GM19351 (cell line): ENCODE measurements at regions not wholly inside any gene's neighbourhood (a gene's known extent, or its start where the extent isn't known, plus 50 kb on each side); places are given as distances from the start of the nearest gene placed in this dataset.

Experiments used
- ATAC-seq: cut with Tn5 transposase; IDR thresholded peaks from one replicate; pipeline ENCODE4 v1.9.1; 2021; ENCODE audit warnings: mild to moderate bottlenecking, moderate library complexity; ENCODE audit not compliant: unreplicated experiment

DNA sequence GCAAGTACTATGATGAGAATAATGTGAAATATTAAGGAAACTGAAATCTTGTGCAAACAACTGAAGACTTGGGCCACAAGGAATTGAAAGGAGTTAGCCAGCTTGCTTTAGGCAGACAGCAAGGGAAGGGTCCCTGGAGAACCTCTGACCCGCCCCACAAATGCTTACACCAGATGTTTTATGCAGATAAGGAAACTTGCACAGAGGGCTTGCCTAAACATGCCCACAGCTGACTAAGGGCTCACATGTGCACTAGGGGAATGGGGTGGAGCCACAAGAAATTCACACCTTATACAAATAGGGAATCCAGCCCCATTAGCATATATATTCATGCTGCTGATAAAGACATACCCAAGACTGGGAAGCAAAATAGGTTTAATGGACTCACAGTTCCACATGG lies 86.1 kb upstream of the CYYR1 start:
- ATAC-seq: no peak

DNA sequence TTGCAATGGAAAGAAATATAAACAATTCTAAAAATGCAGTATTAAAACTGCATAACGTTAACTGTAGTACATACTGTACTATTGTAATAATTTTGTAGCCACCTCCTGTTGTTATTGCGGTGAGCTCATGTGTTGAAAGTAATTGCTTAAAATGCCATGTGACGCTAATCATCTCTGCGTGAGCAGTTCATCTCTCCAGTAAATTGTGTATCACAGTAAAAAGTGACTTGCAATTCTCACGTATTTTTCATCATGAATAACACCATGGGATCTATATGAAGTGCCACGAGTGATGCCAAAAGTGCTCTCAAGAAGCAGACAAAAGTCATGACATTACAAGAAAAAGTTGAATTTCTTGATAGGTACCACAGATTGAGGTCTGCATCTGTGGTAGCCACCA lies 82.4 kb upstream of the CYYR1 start:
- no peak for ATAC-seq

- ATAC-seq: no peak
Measured at GRCh38 chr21:26653430-26653829, 80.3 kb upstream of the CYYR1 start.

DNA sequence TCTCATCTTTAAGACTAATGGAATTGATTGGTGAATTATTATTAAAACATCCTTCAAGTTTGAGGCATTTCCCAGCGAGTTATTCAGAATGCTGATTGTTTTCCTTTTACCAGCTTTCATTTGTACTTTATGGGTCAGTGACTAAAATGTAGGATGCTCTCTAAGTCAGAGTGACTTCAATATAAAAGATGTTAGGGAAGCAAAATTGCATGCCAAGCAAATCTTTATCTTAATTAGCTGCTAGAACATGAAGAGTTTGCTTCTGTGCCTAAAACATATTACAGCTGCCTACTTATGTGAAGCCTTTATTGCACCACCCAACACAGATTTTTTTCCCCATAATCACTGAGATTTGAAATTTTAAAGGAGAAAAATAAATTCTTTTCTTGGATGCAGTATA lies 79.8 kb upstream of the CYYR1 start:
- ATAC-seq: no peak

GRCh38 chr21:26641062-26641461 lies 68.0 kb upstream of the CYYR1 start:
- ATAC-seq: no peak

- no peak for ATAC-seq
Measured at GRCh38 chr21:26637201-26637745, 64.2 kb upstream of the CYYR1 start.

- ATAC-seq: no peak
Measured at GRCh38 chr21:26635681-26636080, 62.6 kb upstream of the CYYR1 start.

GRCh38 chr21:26632691-26633090 lies 59.6 kb upstream of the CYYR1 start:
- no peak for ATAC-seq

DNA sequence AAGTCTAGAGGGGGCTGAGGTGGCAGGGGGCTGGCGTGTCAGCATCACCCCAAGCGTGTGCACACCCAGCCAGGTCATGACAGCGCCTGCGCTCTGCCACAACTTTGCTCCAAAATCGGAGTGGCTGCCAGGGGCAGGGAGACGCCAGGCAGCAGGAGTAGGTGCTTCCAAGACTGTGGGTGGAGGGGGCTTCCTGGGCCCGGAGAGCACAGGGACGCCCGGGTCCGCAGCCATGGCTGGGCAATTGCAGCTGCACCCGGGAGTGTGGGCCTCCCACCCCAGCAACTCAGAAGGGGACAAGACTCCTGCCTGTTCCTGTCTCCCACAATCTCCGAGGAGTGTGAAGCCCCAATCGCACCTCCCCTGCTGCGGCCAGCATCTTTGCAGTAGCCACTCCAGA lies 53.1 kb upstream of the CYYR1 start:
- no peak for ATAC-seq

- ATAC-seq: no peak
Measured at GRCh38 chr21:26624983-26625519, 52.0 kb upstream of the CYYR1 start.
